22Rv1 (cell line): ENCODE measurements at regions not wholly inside any gene's neighbourhood (a gene's known extent, or its start where the extent isn't known, plus 50 kb on each side); places are given as distances from the start of the nearest gene placed in this dataset.

Source experiments
- ZFX ChIP-seq: fragments of 450-650 bp; IDR thresholded peaks from 2 replicates; pipeline ENCODE4 v1.6.1; 2017; ENCODE audit warnings: antibody characterized with exemption, borderline replicate concordance
- TF ChIP-seq, protein P1 (sequence below): fragments of 450-650 bp; IDR thresholded peaks from 2 replicates; pipeline ENCODE4 v1.5.1; 2017; ENCODE audit warnings: mild to moderate bottlenecking

DNA sequence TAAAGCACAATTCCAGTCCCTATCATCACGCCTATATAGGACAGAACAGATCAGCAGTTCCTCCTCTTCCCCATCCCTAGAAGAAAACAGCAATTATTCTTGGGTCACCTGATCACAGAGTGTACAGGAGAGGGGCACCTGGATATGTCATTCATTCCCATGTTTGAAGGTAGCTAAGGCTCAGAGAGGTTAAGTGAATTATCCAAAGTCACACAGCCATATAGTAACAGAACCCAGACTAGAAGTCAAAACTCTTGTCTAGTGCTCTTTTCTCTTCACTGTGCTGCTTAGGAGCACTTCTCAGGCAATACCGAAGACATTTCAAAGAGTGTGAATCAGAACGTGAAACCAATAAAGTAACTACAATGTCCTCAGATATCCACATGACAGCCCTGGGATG lies 93.0 kb upstream of the ATL2 start:
- TF ChIP-seq, protein P1, sequence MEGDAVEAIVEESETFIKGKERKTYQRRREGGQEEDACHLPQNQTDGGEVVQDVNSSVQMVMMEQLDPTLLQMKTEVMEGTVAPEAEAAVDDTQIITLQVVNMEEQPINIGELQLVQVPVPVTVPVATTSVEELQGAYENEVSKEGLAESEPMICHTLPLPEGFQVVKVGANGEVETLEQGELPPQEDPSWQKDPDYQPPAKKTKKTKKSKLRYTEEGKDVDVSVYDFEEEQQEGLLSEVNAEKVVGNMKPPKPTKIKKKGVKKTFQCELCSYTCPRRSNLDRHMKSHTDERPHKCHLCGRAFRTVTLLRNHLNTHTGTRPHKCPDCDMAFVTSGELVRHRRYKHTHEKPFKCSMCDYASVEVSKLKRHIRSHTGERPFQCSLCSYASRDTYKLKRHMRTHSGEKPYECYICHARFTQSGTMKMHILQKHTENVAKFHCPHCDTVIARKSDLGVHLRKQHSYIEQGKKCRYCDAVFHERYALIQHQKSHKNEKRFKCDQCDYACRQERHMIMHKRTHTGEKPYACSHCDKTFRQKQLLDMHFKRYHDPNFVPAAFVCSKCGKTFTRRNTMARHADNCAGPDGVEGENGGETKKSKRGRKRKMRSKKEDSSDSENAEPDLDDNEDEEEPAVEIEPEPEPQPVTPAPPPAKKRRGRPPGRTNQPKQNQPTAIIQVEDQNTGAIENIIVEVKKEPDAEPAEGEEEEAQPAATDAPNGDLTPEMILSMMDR: no peak
- no peak for TF ChIP-seq ZFX
